KOPT-K1 (cell line): ENCODE measurements at regions not wholly inside any gene's neighbourhood (a gene's known extent, or its start where the extent isn't known, plus 50 kb on each side); places are given as distances from the start of the nearest gene placed in this dataset.

Experiments used
- H3K27ac ChIP-seq: fragments of 200-600 bp; sonication (generic); 2 replicates; pipeline ENCODE4 v1.5.1; 2016; ENCODE audit warnings: antibody characterized with exemption, mild to moderate bottlenecking, low read depth, low read length; ENCODE audit not compliant: poor library complexity, severe bottlenecking
- H3K36me3 ChIP-seq: fragments of 200-600 bp; sonication (generic); 2 replicates; pipeline ENCODE4 v1.5.1; 2017; ENCODE audit warnings: antibody characterized with exemption, mild to moderate bottlenecking, low read length, moderate library complexity; ENCODE audit not compliant: insufficient read depth
- H3K9me3 ChIP-seq: fragments of 200-600 bp; sonication (generic); 2 replicates; pipeline ENCODE4 v1.5.1; 2017; ENCODE audit warnings: antibody characterized with exemption, low read length, mild to moderate bottlenecking; ENCODE audit not compliant: insufficient read depth, poor library complexity, severe bottlenecking

DNA sequence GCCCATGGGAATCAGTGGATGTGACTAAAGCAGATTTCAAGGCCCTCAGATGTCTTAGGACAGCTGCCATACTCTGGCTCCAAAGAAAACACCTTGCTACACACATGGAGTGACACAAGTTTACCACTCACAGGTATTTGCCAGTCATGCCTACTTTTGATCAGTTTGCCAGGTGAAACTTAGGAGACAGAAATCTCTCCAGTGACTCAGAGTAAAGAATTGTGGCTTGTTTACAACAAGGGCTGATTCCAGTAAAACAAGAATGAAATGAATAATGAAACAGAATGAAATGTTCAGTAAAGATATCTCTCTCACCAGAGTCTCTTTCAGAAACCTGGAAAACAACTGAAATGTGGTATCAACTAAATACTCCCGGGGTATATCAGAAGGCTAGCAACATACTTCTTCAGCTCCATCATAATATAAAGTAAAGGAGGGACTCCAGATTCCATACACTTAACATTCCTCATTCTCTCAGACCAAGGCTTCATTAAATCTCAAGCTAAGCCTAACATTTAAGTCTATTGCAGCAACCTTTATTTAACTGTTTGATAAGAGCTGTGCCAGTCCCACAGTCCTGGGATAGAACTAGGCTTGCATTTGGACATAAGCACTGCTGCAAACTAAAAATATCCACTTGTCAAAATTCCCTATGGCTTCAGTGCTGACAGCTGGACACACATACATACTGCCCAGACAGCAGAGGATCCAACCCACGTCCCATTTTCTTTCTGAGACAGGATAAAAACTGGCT is 143.3 kb downstream of the SIPA1L2 start:
- no peak overlapping the region for H3K27ac ChIP-seq
- H3K9me3 ChIP-seq: no peaks in the 10 kb centered on the region
- no peaks in the 10 kb centered on the region for H3K36me3 ChIP-seq

GRCh38 chr1:232486006-232486405 is 143.9 kb downstream of the SIPA1L2 start:
- H3K27ac ChIP-seq: no peak overlapping the region
- H3K36me3 ChIP-seq: no peaks in the 10 kb centered on the region
- H3K9me3 ChIP-seq: no peaks in the 10 kb centered on the region

DNA sequence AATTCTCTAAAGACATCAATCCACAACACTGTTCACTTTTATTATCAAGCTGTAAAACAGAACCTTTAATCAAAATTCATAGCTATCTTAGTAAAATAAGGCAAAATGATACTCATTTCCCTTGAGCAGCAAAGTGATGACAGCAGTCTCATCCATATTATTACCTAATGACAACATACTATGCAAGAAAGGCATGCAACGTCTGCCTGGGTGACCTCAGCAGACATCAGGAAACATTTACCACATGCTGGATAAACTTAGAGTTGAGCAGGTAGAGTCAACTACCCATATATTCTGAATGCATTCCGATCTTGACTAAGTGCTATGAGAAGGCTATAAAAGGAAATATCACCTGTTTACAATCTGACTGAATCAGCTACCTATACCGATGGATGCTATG is 145.1 kb downstream of the SIPA1L2 start:
- no peaks in the 10 kb centered on the region for H3K36me3 ChIP-seq
- H3K9me3 ChIP-seq: no peaks in the 10 kb centered on the region
- H3K27ac ChIP-seq: no peak overlapping the region

GRCh38 chr1:232483826-232484225 is 146.1 kb downstream of the SIPA1L2 start:
- H3K36me3 ChIP-seq: no peaks in the 10 kb centered on the region
- no peak overlapping the region for H3K27ac ChIP-seq
- H3K9me3 ChIP-seq: no peaks in the 10 kb centered on the region

GRCh38 chr1:232481091-232481490 is 148.8 kb downstream of the SIPA1L2 start:
- Histone ChIP-seq H3K9me3 (no peaks in the 10 kb centered on the region), H3K27ac (no peak overlapping the region), H3K36me3 (no peaks in the 10 kb centered on the region)

DNA sequence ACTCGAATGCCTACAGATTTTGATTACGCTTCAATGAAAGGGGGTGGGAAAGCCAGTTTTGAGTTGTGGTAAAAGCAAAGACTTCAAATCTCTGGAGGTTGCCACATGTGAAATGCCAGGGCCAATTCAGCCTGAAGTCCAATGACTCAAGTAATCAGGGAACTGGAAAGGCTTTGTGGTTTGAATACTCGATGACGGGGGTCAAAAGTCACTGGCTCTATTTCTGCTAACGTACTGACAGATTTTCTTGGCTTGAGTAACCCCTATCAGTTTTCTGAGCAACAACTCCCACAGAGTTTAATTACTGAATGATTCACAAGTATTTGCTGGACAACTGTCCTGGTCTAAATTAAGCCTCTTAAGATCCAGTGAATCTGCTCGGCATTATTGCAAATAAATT is 152.2 kb downstream of the SIPA1L2 start:
- Histone ChIP-seq H3K9me3 (no peaks in the 10 kb centered on the region), H3K36me3 (no peaks in the 10 kb centered on the region), H3K27ac (no peak overlapping the region)

- no peaks in the 10 kb centered on the region for H3K9me3 ChIP-seq
- H3K36me3 ChIP-seq: no peaks in the 10 kb centered on the region
- H3K27ac ChIP-seq: no peak overlapping the region
Observed at GRCh38 chr1:232476538-232476950, 153.4 kb downstream of the SIPA1L2 start.

DNA sequence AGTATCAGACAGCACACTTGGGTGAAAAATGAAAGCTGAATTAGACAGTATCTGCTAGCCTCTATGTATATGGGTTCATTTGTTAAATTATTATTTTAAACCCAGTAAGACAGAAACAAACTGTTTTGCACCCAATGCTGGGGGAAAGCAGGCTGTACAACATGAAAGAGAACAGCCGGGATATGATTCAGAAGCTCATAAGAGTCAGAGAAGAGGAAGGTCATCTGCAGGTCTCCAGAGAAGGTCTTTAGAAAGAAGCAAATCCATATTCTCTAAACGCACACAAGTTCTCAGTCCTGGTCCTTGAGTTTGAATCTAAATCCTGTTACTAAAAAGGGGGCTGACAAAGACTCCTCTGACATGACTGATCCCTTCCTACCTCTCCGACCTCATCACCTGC is 155.1 kb downstream of the SIPA1L2 start:
- Histone ChIP-seq H3K9me3 (no peaks in the 10 kb centered on the region), H3K27ac (no peak overlapping the region), H3K36me3 (no peaks in the 10 kb centered on the region)

- H3K9me3 ChIP-seq: no peaks in the 10 kb centered on the region
- H3K27ac ChIP-seq: no peak overlapping the region
- H3K36me3 ChIP-seq: no peaks in the 10 kb centered on the region
Observed at GRCh38 chr1:232473900-232474299, 156.0 kb downstream of the SIPA1L2 start.

GRCh38 chr1:232473324-232473723 is 156.6 kb downstream of the SIPA1L2 start:
- no peaks in the 10 kb centered on the region for H3K36me3 ChIP-seq
- H3K27ac ChIP-seq: no peak overlapping the region
- H3K9me3 ChIP-seq: no peaks in the 10 kb centered on the region

DNA sequence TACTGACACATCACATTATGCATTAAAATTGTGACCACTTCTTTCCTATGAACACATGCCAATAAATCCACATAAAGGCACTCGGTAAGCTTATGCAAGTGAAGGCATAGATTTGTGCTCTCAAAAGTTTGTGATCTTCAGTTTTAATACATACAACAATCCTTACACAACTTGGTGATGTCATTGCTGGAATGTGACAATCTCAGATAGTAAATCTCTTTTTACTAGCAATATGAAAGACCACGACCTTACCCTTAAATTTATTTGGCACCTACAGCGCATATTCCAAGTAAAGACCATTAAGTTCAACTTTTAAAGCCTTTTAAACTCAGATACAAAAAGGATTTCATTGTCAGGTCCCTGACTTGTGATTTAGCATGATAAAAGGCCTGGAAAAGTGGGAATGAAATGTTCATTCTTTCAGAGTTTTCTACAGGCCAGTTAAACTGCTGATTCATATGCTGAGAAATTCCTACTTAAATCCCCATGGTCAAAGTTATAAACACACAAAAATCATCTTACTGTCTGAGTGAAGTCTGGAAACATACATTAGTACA is 157.4 kb downstream of the SIPA1L2 start:
- H3K9me3 ChIP-seq: no peaks in the 10 kb centered on the region
- H3K36me3 ChIP-seq: no peaks in the 10 kb centered on the region
- no peak overlapping the region for H3K27ac ChIP-seq

GRCh38 chr1:232471250-232471649 is 158.7 kb downstream of the SIPA1L2 start:
- Histone ChIP-seq H3K9me3 (no peaks in the 10 kb centered on the region), H3K27ac (no peak overlapping the region), H3K36me3 (no peaks in the 10 kb centered on the region)

GRCh38 chr1:232470711-232471110 is 159.2 kb downstream of the SIPA1L2 start:
- Histone ChIP-seq H3K27ac (no peak overlapping the region), H3K36me3 (no peaks in the 10 kb centered on the region), H3K9me3 (no peaks in the 10 kb centered on the region)

DNA sequence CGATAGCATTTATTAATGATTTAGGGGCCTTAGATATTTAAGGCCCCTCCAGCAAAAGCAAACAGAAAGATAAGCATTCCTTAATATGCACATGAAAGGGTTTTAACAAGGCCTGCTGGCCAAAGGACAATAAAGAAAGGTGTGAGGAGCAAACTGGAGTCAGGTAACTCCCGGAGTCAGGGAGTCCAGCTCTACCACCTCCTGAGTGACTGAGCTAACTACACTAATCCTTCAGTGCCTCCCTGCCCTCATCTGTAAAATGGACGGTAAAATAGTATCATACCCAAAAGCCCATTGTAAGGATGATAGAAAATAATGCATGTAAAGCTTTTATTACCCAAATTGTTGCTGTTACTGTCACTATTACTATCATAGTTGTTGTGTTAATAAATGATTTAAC is 161.7 kb downstream of the SIPA1L2 start:
- Histone ChIP-seq H3K27ac (no peak overlapping the region), H3K36me3 (no peaks in the 10 kb centered on the region), H3K9me3 (no peaks in the 10 kb centered on the region)

DNA sequence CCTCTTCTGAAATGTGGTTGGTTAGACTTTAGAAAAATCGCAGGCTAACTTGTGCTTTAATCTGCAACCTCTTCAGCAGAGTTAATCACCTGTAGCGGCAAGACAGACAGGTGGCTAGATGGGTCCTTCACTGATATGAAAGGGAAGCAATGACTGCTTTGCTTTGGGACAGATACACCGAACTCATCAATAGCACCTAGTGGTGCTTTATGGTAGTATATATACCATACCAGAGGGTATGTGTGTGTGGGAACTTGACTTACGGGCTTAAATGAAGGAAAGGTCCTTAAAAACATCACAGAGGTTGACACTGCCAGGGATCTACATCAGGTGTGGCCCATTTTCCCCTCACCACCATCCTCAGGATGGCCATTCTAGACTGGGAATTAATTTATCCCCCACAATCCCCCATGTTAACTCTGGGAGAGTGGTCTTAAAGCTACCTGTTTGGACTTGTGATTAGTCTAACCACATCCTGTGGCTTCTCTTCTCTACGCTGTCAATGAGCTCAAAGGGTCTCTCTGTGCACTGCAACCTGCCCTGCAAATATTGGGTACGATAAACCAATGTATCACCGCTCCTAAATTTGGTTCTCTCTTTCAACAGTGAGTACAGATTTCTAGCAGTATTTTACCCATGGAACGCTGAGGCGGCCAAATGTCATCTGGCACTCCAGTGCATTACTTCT is 162.7 kb downstream of the SIPA1L2 start:
- no peaks in the 10 kb centered on the region for H3K36me3 ChIP-seq

DNA sequence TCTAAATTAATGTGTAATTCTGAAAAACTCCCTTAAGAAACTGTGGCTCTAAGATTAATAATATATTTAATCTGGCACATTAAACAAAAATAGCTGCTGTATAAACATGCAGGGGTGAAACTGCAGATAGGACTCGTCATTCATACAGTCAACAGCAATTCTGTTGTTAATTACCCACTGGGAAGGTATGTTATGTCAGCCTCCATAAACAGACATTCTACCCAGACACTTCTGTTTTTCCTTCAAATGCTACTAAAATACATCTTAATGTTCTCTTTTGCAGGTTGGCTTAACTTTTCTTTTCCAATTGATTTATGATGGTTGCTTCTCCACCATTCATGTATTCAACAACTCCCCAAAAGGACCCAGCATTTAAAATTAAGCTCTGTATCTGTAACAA is 165.6 kb downstream of the SIPA1L2 start:
- Histone ChIP-seq H3K27ac (no peak overlapping the region), H3K9me3 (no peaks in the 10 kb centered on the region)

More for the DNA sequence above, 162.7 kb downstream of the SIPA1L2 start:
- Histone ChIP-seq H3K9me3 (no peaks in the 10 kb centered on the region), H3K27ac (no peak overlapping the region)

More for the DNA sequence above, 165.6 kb downstream of the SIPA1L2 start:
- no peaks in the 10 kb centered on the region for H3K36me3 ChIP-seq
